ENCODE measurements at regions not wholly inside any gene's neighbourhood (a gene's known extent, or its start where the extent isn't known, plus 50 kb on each side); places are given as distances from the start of the nearest gene placed in this dataset.

- in situ Hi-C loops (cut with HindIII; ENCODE audit: low sequenced_read_pairs), result no loop called here
These were observed 485.8 kb upstream of the CITED2 start for GRCh38 chr6:139860203-139860602.

GRCh38 chr6:139858429-139858828 lies 484.0 kb upstream of the CITED2 start:
- in situ Hi-C loops (cut with HindIII; ENCODE audit: low sequenced_read_pairs), result no loop called here

GRCh38 chr6:139857143-139857542 lies 482.7 kb upstream of the CITED2 start:
- in situ Hi-C loops (cut with HindIII; ENCODE audit: low sequenced_read_pairs), result no loop called here

- in situ Hi-C loops (cut with HindIII; ENCODE audit: low sequenced_read_pairs), result no loop called here
These were observed 482.1 kb upstream of the CITED2 start for GRCh38 chr6:139856562-139856961.

- in situ Hi-C loops (cut with HindIII; ENCODE audit: low sequenced_read_pairs), result no loop called here
These were observed 481.3 kb upstream of the CITED2 start for GRCh38 chr6:139855671-139856311.

- in situ Hi-C loops (cut with HindIII; ENCODE audit: low sequenced_read_pairs), result no loop called here
These were observed 479.0 kb upstream of the CITED2 start for GRCh38 chr6:139853302-139853992.

- in situ Hi-C loops (cut with HindIII; ENCODE audit: low sequenced_read_pairs), result no loop called here
These were observed 478.2 kb upstream of the CITED2 start for GRCh38 chr6:139852488-139853140.

GRCh38 chr6:139852067-139852466 lies 477.6 kb upstream of the CITED2 start:
- in situ Hi-C loops (cut with HindIII; ENCODE audit: low sequenced_read_pairs), result no loop called here

- in situ Hi-C loops (cut with HindIII; ENCODE audit: low sequenced_read_pairs), result no loop called here
These were observed 476.8 kb upstream of the CITED2 start for GRCh38 chr6:139851206-139851605.

GRCh38 chr6:139850512-139850911 lies 476.1 kb upstream of the CITED2 start:
- in situ Hi-C loops (cut with HindIII; ENCODE audit: low sequenced_read_pairs), result no loop called here

- in situ Hi-C loops (cut with HindIII; ENCODE audit: low sequenced_read_pairs), result no loop called here
These were observed 473.0 kb upstream of the CITED2 start for GRCh38 chr6:139847457-139847813.

GRCh38 chr6:139846538-139847456 lies 472.3 kb upstream of the CITED2 start:
- in situ Hi-C loops (cut with HindIII; ENCODE audit: low sequenced_read_pairs), result no loop called here

- in situ Hi-C loops (cut with HindIII; ENCODE audit: low sequenced_read_pairs), result no loop called here
These were observed 470.5 kb upstream of the CITED2 start for GRCh38 chr6:139844907-139845306.

GRCh38 chr6:139841794-139842215 lies 467.4 kb upstream of the CITED2 start:
- in situ Hi-C loops (cut with HindIII; ENCODE audit: low sequenced_read_pairs), result no loop called here

- in situ Hi-C loops (cut with HindIII; ENCODE audit: low sequenced_read_pairs), result no loop called here
These were observed 465.2 kb upstream of the CITED2 start for GRCh38 chr6:139839506-139840156.

- in situ Hi-C loops (cut with HindIII; ENCODE audit: low sequenced_read_pairs), result loop anchor here (5.0 kb wide), 1 partner anchor 42 kb away; no protein-coding TSS in a partner anchor
These were observed 459.8 kb upstream of the CITED2 start for GRCh38 chr6:139834232-139834631.

- in situ Hi-C loops (cut with HindIII; ENCODE audit: low sequenced_read_pairs), result loop anchor here (5.0 kb wide), 1 partner anchor 41 kb away; no protein-coding TSS in a partner anchor
These were observed 459.1 kb upstream of the CITED2 start for GRCh38 chr6:139833592-139833991.

GRCh38 chr6:139832493-139833305 lies 458.3 kb upstream of the CITED2 start:
- in situ Hi-C loops (cut with HindIII; ENCODE audit: low sequenced_read_pairs), result loop anchor here (5.0 kb wide), 1 partner anchor 40 kb away; no protein-coding TSS in a partner anchor

- in situ Hi-C loops (cut with HindIII; ENCODE audit: low sequenced_read_pairs), result no loop called here
These were observed 455.1 kb upstream of the CITED2 start for GRCh38 chr6:139829576-139829975.
